ENCODE measurements at regions not wholly inside any gene's neighbourhood (a gene's known extent, or its start where the extent isn't known, plus 50 kb on each side); places are given as distances from the start of the nearest gene placed in this dataset.
"Not testable (repeated sequence)": the region's sequence is repeated elsewhere in the genome, so short reads cannot be mapped to it uniquely, and the experiment has no call there.

GRCh38 chr6:133756078-133756695 is 132.7 kb upstream of the TCF21 start:
- DNase-seq (ENCODE audit: low read depth) = no peak

- no peak for DNase-seq (ENCODE audit: low read depth)
Measured at GRCh38 chr6:133757335-133757734, 131.6 kb upstream of the TCF21 start.

- DNase-seq (ENCODE audit: low read depth) = no peak
Measured at GRCh38 chr6:133758815-133759335, 130.0 kb upstream of the TCF21 start.

- DNase-seq (ENCODE audit: low read depth) = no peak
Measured at GRCh38 chr6:133759524-133759923, 129.4 kb upstream of the TCF21 start.

GRCh38 chr6:133761706-133762105 is 127.2 kb upstream of the TCF21 start:
- DNase-seq (ENCODE audit: low read depth) = no peak

GRCh38 chr6:133764008-133764753 is 124.7 kb upstream of the TCF21 start:
- no peak for DNase-seq (ENCODE audit: low read depth)

- no peak for DNase-seq (ENCODE audit: low read depth)
Measured at GRCh38 chr6:133764754-133765208, 124.1 kb upstream of the TCF21 start.

- no peak for DNase-seq (ENCODE audit: low read depth)
Measured at GRCh38 chr6:133767357-133767970, 121.4 kb upstream of the TCF21 start.

DNA sequence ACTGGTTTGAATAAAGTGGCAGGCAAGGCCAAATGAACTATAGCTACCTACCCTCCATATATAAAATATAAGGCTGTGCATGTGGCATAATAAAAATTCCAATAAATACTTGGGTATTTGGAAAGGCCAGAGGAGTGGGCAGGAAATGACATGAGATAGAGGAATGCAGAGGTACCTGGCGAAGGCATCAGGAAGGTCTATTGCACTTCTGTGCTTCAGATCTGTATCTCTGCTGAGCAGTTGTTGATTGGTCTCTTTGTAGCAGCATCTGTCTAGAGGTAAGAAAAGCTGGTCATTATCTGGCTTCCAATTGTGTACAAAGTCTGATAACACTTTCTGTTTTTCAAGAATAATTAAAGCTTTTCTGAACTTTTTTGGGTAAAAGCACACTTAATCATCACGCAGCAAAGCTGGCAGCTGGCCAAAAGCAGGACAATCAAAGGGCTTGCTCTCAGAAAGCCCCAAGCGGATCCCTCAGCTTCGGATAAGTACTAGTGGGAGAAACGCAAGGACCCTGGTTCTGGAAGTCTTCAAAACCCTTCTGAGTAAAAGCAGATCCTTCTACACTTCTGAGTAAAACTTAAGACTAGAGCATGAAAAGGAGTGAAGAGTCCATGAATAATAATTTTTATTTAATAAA is 120.1 kb upstream of the TCF21 start:
- DNase-seq (ENCODE audit: low read depth) = no peak

DNA sequence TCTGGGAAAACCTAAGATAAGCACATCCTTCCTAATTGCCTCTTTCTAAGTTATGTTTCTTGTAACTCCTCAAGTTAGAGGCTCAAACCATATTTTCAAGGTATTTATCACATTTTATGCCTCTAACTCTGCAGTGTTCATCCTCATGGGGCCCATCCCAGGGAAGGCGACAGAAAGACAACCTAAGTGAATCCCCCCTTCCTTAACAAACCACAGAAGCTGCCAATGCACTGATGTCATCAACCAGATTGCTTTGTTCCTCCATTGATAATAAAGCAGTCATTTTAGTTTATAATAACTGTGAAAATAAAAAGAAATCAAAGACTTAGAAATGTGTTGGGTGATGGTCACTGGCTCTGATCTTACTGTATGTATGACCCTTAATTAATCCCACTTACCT is 119.5 kb upstream of the TCF21 start:
- no peak for DNase-seq (ENCODE audit: low read depth)

GRCh38 chr6:133772567-133772966 is 116.3 kb upstream of the TCF21 start:
- DNase-seq (ENCODE audit: low read depth) = no peak

DNA sequence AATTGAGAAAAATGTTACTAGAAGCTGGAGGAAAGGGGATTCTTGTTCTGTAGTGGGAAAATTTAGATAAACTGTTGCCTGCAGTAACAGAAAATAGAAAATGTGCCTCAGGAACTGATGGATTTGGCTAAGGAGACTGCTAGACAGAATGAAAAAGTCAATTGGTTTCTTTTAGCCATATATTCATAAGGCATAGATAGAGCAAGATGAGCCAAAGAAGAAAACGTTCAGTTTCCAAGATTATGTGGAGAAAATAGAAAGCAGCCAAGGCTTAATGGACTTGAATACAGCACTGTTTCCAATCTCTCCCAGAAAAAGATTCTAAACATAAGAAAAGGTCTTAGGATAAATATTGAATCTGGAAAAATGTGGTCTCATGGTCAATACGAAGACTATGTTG is 115.1 kb upstream of the TCF21 start:
- DNase-seq (ENCODE audit: low read depth) = no peak

- DNase-seq (ENCODE audit: low read depth) = no peak
Measured at GRCh38 chr6:133774356-133774755, 114.6 kb upstream of the TCF21 start.

GRCh38 chr6:133778414-133779130 is 110.3 kb upstream of the TCF21 start:
- no peak for DNase-seq (ENCODE audit: low read depth)

GRCh38 chr6:133779916-133780695 is 108.8 kb upstream of the TCF21 start:
- DNase-seq (ENCODE audit: low read depth) = no peak

GRCh38 chr6:133786016-133786415 is 102.9 kb upstream of the TCF21 start:
- DNase-seq (ENCODE audit: low read depth) = no peak

- DNase-seq (ENCODE audit: low read depth) = no peak
Measured at GRCh38 chr6:133787122-133787521, 101.8 kb upstream of the TCF21 start.

DNA sequence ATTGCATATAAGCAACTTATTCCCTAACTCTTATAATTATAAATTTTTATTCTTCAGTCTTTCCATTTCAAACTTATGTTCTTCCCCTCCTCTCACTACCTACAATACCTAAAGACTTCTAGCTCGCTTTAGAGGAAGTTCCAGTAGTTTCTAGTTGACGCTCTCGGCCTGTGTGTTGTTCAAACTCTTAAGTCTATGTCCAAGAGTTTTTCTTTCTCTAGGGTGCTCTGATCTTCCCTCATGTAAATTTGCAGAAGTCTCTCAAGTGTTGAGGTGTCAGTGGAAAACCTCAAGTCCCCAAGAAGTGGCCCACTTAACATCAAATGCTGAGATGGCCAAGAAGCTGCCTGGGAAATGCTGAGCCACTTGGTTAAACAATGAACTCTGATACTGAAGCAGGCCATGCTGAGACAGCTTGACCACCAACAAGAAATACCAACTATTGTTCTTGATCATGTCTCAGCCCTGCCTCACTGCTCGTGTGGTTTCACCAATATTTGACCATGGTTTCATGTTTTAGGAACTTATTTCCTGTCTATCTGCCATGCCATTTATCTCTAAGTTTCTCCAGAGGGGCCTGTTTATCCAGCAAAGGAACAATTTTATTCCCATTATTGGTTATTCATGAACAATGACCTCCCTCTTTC is 100.9 kb upstream of the TCF21 start:
- no peak for DNase-seq (ENCODE audit: low read depth)

- no peak for DNase-seq (ENCODE audit: low read depth)
Measured at GRCh38 chr6:133788556-133788955, 100.4 kb upstream of the TCF21 start.

DNA sequence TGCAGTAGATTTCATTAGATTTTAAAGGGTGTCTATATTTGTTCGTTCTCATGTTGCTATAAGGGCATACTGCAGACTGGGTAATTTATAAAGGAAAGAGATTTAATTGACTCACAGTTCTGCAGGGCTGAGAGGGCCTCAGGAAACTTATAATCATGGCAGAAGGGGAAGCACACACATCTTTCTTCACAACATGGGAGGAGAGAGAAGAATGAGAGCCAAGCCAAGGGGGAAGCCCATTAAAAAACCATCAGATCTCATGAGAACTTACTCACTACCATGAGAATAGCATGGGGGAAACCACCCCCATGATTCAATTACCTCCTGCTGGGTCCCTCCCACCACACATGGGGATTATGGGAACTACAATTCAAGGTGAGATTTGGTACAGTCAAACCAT is 99.5 kb upstream of the TCF21 start:
- DNase-seq (ENCODE audit: low read depth) = not testable (repeated sequence)

- DNase-seq (ENCODE audit: low read depth) = not testable (repeated sequence)
Measured at GRCh38 chr6:133790756-133791155, 98.2 kb upstream of the TCF21 start.
